Heart right ventricle (tissue), 16 donors: ENCODE measurements at regions not wholly inside any gene's neighbourhood (a gene's known extent, or its start where the extent isn't known, plus 50 kb on each side); places are given as distances from the start of the nearest gene placed in this dataset.

Experiments used
- ATAC-seq, 8 donors: fragments of 200-7000 bp; cut with Tn5 transposase; one replicate each; pipeline ENCODE4 v1.9.1; 2020; ENCODE audit warnings: mild to moderate bottlenecking in 8 of 8, moderate library complexity in 8 of 8, moderate number of reproducible peaks in 1 of 8
- DNase-seq, 2 donors: peaks; one replicate each; pipeline ENCODE4 v3.0.0-alpha.2; 2020
- H3K27ac ChIP-seq, 10 donors: fragments of 200-600 bp; sonication (generic) in 2 of 10; one replicate each; pipeline versions ENCODE4 v1.5.0 to v1.8.0; 2020 to 2022; ENCODE audit warnings: mild to moderate bottlenecking in 3 of 10
- H3K27me3 ChIP-seq, 7 donors: fragments of 200-600 bp; one replicate each; pipeline ENCODE4 v1.8.0; 2021 to 2022; ENCODE audit warnings: mild to moderate bottlenecking in 2 of 7
- H3K36me3 ChIP-seq, 9 donors: fragments of 200-600 bp; sonication (generic) in 1 of 9; one replicate each; pipeline versions ENCODE4 v1.5.0 to v1.8.0; 2020 to 2022; ENCODE audit warnings: mild to moderate bottlenecking in 2 of 9
- H3K4me1 ChIP-seq, 9 donors: fragments of 200-600 bp; sonication (generic) in 1 of 9; one replicate each; pipeline versions ENCODE4 v1.5.0 to v1.8.0; 2020 to 2022; ENCODE audit warnings: mild to moderate bottlenecking in 4 of 9
- H3K4me3 ChIP-seq, 10 donors: fragments of 200-600 bp; sonication (generic) in 2 of 10; one replicate each; pipeline versions ENCODE4 v1.5.0 to v1.8.0; 2020 to 2022; ENCODE audit warnings: mild to moderate bottlenecking in 7 of 10, moderate library complexity in 2 of 10
- H3K9me3 ChIP-seq, 11 donors: fragments of 200-600 bp in 10 of 11; sonication (generic) in 2 of 11; one replicate each; pipeline versions ENCODE4 v1.5.0 to v1.8.0; 2013 to 2022; ENCODE audit warnings: mild to moderate bottlenecking in 2 of 11, control low read depth in 1 of 11, moderate library complexity in 1 of 11
- CTCF ChIP-seq, 9 donors: fragments of 200-600 bp; sonication (generic) in 2 of 9; IDR thresholded peaks; one replicate each; pipeline versions ENCODE4 v1.5.0 to v1.8.0; 2021 to 2022; ENCODE audit warnings: antibody characterized with exemption in 9 of 9, mild to moderate bottlenecking in 5 of 9, moderate library complexity in 1 of 9
- WGBS, 2 donors: extraction: QIAGEN DNeasy Blood & Tissue Kit; methylation state at CpG; one replicate each; pipeline ENCODE4 v1.1.7; 2013; ENCODE audit warnings: inconsistent platforms in 1 of 2; 5-methylcytosine and 5-hydroxymethylcytosine counted together
- intact Hi-C, 10 donors: fragments of 100-400 bp; cut with DNase I; formaldehyde crosslinking; loops; one replicate each; pipeline versions ENCODE4 v1.11.1 to v1.14.2; 2022
- donor health status: Arrhythmogenic right ventricular cardiomyopathy.
- donor health status: ischemic (EF 13 %, LVEDD 7.1; RV severe dilation, severe dysfunction).
- donor health status: healthy with polysubstance abuse.
- donor health status: DM: no; HTN: yes; CAD: no.
- donor health status: DM: no; HTN: no; CAD: no.
- donor health status: ischemic (EF 25% LVEDD 6.9; RV normal size, moderate dysfunction).
- donor health status: ischemic (EF 25% LVEDD 5.7; RV mildly dilated, moderate dysfunction).
- donor health status: healthy.
- donor health status: DM: yes; HTN: yes; CAD: no.
- donor health status: Ischemic cardiomyopathy.
- donor health status: ischemic (EF 35%, LVEDD 5.7; RV mildly dilated, moderate dysfunction).
- donor health status: nonischemic (EF 11% LVEDD 7.7; RV severe dilation, severe dysfunction).
- donor health status: DM: yes; HTN: yes; CAD: no.
- donor health status: PGD.
- donor health status: ischemic (EF 29% LVEDD 5.4; RV normal size, mild dysfunction).
- donor health status: nonischemic (EF 23%, LVEDD 6.1; RV moderate dilation, normal function).

GRCh38 chr11:109208121-109208520, 213.9 kb upstream of the C11orf87 start:
- TF ChIP-seq CTCF (IDR thresholded peaks at IDR 0.05) = no peak
- Histone ChIP-seq H3K27me3 (no peaks in the 10 kb centered on the region), H3K4me1 (no peaks in the 10 kb centered on the region), H3K27ac (no peak overlapping the region), H3K9me3 (peaks cover 0 to 23% (median 0%) of the 10 kb centered on the region in 11 donors), H3K36me3 (no peaks in the 10 kb centered on the region), H3K4me3 (no peak overlapping the region)
- ATAC-seq (no peak), DNase-seq (no peak)
- 42 to 62% methylated on average over 2 of the region's 2 CpGs for WGBS, 2 donors
- intact Hi-C loops = no loop called here

- DNase-seq = no peak
- Histone ChIP-seq H3K4me3 (no peak overlapping the region), H3K36me3 (no peaks in the 10 kb centered on the region), H3K9me3 (peaks cover 0 to 23% (median 0%) of the 10 kb centered on the region in 11 donors), H3K27me3 (no peaks in the 10 kb centered on the region), H3K27ac (no peak overlapping the region), H3K4me1 (no peaks in the 10 kb centered on the region)
- no peak for ATAC-seq
- no peak for TF ChIP-seq CTCF (IDR thresholded peaks at IDR 0.05)
- WGBS, 2 donors = 80 to 82% methylated on average over 3 of the region's 3 CpGs
- intact Hi-C loops = no loop called here
These were observed 212.4 kb upstream of the C11orf87 start for GRCh38 chr11:109209572-109209971.

GRCh38 chr11:109221190-109221589, 200.8 kb upstream of the C11orf87 start:
- H3K27me3 ChIP-seq = no peaks in the 10 kb centered on the region
- TF ChIP-seq CTCF (IDR thresholded peaks at IDR 0.05) = no peak
- DNase-seq (no peak), ATAC-seq (no peak)
- H3K27ac ChIP-seq = no peak overlapping the region
- peaks cover 0 to 30% (median under 1%) of the 10 kb centered on the region in 11 donors for H3K9me3 ChIP-seq
- WGBS, 2 donors = 90 to 91% methylated on average over 5 of the region's 5 CpGs
- intact Hi-C loops = no loop called here
- no peaks in the 10 kb centered on the region for H3K36me3 ChIP-seq
- H3K4me1 ChIP-seq = no peaks in the 10 kb centered on the region
- H3K4me3 ChIP-seq = no peak overlapping the region

GRCh38 chr11:109222761-109223160, 199.2 kb upstream of the C11orf87 start:
- no peak overlapping the region for H3K4me3 ChIP-seq
- no peaks in the 10 kb centered on the region for H3K36me3 ChIP-seq
- no peaks in the 10 kb centered on the region for H3K27me3 ChIP-seq
- peaks cover 0 to 33% (median 3%) of the 10 kb centered on the region in 11 donors for H3K9me3 ChIP-seq
- no peak overlapping the region for H3K27ac ChIP-seq
- no peak for ATAC-seq
- no peaks in the 10 kb centered on the region for H3K4me1 ChIP-seq
- TF ChIP-seq CTCF (IDR thresholded peaks at IDR 0.05) = no peak
- WGBS, 2 donors = 94 to 95% methylated on average over 2 of the region's 2 CpGs
- DNase-seq = no peak
- intact Hi-C loops = no loop called here

GRCh38 chr11:109223451-109223850, 198.5 kb upstream of the C11orf87 start:
- TF ChIP-seq CTCF (IDR thresholded peaks at IDR 0.05) = no peak
- Histone ChIP-seq H3K9me3 (peaks cover 0 to 33% (median 3%) of the 10 kb centered on the region in 11 donors), H3K4me1 (no peaks in the 10 kb centered on the region), H3K27ac (no peak overlapping the region), H3K27me3 (no peaks in the 10 kb centered on the region), H3K36me3 (no peaks in the 10 kb centered on the region), H3K4me3 (no peak overlapping the region)
- intact Hi-C loops = no loop called here
- ATAC-seq = no peak
- DNase-seq = no peak
